Cerebellar cortex (tissue), 1 donor: ENCODE measurements at regions not wholly inside any gene's neighbourhood (a gene's known extent, or its start where the extent isn't known, plus 50 kb on each side); places are given as distances from the start of the nearest gene placed in this dataset.

ENCODE experiments used
- DNase-seq: peaks from one replicate; pipeline ENCODE4 v3.0.0-alpha.2; 2015; ENCODE audit warnings: low spot score

DNA sequence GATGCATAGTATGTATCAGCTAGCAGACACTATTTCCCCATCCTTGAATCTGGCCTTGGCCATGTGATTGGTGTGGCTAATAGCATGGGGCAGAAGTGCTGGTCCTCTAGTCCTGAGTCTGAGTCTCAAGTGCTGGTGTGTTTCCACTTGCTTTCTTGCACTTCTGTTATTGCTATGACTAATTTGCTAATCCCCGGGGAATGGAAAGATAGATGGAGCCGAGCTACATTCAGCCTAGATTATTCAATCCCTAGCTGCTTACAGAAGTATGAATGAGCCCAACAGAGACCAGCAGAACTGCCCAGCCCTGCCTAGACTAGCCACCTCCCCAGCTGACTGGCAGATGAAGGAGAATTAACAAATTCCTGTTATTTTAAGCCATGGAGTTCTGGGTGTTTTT, 53.2 kb upstream of the SYPL1 start:
- no peak for DNase-seq

DNA sequence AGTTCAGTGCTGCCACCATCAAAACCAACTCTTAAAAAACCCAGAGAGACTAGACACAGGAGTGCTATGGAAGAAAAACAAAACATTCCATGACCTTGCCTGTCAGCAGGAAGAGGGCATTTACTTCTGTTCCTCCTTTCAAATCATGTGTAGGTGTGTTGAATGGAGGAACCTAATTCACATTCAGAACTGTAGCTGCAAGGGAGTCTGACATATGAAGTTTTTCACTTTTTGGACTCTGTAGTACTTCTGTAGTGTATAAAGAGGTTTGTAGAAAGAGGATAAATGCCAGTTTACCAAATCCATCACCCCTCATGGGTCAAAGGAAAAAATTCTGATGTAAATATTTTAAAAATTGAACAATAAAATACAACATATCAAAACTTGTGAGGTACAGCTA, 51.1 kb upstream of the SYPL1 start:
- DNase-seq = no peak
